Stimulated activated CD4-positive, alpha-beta T cell treated with anti-CD3 and anti-CD28 coated beads, TNF-alpha, amount 100 ng/mL, for 4 hours (primary cell): ENCODE measurements at regions not wholly inside any gene's neighbourhood (a gene's known extent, or its start where the extent isn't known, plus 50 kb on each side); places are given as distances from the start of the nearest gene placed in this dataset.

Experiments
- DNase-seq, 3 experiments: peaks; one replicate each; pipeline ENCODE4 v3.0.0-alpha.2; 2020; ENCODE audit warnings: low read depth in 3 of 3

DNA sequence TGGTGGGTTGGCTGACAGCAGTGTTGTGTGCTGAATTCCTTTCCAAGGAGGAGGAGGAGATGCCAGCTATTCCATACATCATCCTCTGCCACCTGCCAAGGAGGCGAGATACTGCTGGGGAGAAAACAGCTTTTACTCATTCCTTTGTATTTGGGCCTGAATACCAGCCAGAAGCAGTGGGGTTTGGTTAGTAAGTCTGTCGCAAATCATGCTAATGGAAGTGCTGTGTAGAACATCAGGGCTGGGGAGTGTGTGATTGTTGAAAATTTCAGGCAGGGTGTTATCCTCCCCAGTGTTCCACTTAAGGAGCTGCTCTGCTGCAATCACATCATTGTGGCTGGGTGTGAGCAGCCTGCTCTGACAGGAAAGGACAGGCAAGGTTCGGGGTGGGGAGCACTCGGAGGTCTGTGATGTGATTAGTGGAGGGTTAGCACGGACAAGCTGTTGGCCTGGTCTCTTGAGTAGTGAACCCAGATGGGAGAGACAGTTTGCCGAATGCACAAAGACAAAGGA lies 128.2 kb upstream of the DLX2 start:
- no peak for DNase-seq

DNA sequence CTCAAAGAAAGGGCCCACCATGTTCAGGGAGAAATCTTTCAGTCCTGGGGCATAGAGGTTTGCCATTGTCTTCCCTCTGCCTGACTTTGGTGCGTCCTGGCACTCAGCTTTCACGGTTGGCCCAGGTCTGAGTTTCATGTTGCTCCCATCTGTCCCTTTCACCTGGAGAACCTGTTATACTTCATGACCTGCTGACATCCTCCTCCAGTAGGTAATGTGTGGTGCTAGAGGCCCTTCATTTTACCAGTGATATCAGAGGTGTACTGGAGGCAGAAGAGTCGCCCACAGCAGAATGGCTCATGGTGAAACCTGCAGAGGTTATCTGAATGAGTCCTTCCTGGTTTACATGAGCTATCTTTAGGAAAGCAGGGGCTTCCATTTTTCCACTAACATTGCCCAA lies 128.8 kb upstream of the DLX2 start:
- no peak for DNase-seq

DNA sequence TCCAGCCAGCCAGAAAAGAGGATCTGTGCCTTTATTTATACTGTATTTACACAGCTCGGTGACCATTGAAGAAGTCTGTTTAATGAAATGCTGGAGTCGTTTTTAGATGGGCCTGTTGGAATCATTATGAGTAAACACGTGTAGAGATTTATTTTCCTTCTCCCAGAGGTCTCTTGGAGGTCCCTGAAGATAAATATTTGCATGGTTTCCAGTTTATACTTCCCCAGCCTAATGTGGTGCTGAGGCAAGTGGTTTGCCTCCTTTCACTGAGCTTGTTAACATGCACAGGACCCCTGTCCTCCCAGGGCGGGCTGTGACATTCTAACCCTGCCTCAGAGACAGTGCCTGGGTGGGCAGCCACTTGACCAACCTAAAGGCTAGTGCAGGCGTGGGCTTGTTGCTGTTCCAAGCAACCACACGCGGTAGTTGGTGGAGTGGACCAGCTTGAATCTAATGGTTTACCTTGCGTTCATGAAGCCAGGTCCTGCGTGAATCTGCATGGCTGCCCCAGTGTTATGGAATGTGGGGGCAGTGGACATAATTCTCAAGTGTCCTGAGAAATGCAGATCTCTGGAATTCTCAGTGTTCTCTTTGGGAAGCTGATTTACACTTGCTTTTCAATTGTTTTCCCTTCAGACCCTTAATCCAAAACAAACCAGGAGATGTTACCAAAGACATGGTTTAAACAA lies 130.2 kb upstream of the DLX2 start:
- no peak for DNase-seq

DNA sequence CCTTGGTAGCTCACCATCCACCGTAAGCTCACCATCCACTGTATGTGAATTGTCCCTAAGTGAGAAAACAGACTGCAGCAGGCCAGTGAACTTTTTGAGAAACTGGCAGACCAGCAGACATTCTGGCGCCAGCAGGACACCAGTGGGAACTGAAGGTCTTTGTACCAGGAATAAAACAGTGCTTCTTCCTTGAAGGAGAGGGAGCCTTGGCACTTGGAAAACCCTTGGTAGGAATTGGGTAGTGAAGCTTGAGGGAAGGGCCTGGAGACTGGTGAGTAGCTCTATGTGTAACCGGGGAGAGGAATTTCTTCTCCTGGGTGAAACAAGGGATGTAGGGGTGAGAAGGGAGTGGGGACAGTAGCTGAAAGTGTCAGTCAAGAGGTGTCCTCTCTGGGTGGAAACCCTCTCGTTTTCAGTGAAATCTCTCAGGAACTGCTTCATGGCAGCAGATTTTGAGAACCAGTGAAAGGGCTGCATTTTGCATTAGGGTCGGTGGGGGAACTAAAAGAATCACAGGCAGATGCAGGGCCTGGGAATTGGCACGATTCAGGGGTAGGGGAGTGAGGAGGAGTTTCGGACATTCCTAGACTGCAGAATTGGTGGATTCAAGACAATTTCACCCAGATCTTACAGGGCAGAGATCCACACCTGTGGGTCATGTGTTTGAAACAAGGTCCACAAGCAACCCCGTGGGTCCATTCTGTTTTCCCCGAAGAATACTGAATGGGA lies 131.5 kb upstream of the DLX2 start:
- DNase-seq = no peak

DNA sequence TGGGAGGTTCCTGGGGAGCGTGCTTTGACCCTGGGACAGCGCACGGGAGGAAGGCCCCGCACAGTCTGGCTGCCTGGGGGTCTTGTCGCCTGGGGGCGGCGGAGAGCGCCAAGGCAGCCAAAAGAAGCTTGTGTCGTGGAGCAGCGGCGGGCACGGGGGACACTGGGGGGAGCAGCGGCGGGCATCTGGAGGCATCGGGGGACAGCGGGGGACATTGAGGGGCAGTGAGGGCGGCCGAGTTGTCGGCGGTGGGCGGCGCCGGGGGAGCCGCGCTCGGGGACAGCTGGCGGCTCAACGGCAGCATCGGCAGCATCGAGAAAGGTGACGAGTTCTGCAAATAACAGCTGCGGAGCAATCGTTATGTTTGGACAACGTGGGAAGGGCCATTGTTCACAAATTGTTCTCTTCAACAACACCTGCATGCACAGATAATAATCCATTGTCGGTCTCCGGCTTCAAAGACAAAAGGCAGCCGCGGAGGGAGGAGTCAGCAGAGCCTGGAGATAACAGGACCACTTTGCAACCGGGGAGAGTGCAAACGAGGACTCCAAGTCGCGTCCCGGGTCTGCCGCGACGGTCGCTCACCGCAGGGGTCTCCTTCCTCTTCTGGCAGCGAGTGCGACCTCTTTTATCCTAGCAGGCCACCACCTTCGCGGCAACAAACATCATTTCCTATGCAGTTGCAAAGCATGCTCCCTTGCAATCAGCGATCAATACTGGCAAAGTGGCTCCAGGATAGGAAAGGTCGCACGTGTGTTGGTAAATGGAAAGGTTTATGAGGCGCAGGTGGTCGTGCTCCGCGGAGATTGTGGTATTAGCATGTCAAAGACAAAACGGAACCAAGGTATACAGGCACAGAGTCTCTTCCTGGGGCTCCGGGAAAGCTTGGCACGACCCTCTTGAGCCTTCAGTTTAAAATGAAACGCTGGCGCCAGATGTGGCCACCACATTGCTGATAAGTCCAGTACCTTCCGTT lies 132.3 kb upstream of the DLX2 start:
- no peak for DNase-seq

DNA sequence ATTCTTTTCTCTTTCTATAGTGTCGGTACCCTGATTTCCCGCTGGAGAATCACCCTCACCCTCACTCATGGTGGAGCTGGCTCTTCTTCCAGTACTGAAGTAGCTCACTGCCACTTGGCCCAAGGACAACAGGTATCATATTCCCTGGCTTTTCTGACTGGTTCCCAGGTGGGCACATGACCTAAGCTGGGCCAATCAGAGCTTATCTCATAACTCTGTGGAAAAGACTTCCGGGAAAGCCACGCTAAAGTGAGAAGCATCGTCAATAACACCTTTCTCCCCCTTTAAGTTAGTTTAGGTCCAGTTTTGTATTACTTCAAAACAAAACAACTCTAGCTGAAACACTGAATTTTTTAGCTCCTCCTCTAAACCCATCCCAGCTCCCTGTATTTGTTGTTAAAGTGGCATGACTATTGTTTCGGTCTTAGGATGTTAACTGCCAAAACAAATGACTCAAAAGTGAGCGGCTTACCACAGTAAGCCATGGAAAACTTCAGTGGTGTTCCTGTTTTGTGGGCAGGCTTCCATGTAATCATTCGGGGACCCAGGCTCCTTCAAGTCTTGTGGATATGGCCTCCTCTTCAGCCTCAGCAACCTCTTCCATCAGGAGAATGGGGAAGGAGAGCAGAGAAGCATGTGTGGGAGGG lies 137.4 kb upstream of the DLX2 start:
- DNase-seq = no peak

DNA sequence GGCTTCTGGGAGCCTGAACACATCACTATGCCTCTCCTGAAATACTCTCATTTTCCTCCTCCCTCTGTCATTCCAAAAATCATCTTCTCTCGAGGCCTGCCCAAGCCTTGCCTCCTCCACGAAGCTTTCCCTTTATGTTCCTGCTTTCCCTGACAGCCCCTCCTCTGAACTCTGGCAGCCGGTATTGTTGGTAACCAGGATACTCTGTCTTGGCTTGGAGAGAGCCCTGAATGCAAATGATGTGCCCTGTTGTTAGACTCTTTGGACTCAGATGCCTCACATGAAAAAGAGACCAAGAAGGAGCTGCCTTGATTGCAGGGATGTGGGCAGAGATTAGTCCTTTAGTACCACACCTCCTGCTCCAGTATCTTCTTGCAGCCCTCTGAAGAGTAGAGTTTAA lies 138.5 kb upstream of the DLX2 start:
- no peak for DNase-seq

DNA sequence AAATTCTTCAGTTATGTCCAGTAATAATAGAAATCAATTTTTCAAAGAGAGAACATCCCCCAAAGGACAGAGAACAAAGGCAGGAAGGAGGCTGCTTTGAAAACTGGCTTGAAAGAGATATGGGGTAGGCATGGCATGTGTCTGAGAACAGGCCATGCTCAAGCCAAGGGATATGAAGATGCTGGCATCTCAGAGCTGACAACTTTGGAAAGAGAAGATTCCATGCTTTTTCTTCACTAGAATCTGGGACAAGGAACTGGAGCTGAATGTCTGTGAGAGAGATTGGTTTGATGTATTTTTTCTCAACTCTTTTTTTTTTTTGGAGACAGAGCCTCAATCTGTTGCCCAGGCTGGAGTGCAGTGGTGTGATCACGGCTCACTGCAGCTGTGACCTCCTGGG lies 139.8 kb upstream of the DLX2 start:
- DNase-seq = no peak

DNA sequence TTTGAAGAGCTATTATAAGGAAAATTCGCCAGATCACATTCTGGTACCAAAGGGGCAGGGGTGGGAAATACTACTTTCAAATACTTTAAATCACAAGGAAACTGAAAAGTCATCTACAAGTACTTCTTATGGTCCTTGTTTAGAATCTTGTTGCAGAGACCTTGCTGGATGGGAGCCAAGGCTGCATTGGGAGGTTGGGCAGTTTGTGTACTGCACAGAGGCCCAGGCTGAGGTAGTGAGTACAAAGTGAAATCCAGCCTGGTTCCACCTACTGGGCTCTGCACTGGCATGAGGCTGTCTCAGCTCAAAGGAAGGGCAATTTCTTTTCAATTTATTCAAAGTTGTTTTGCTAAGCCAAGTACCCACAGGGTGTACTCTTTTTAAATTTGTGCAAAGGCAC lies 140.3 kb upstream of the DLX2 start:
- no peak for DNase-seq

DNA sequence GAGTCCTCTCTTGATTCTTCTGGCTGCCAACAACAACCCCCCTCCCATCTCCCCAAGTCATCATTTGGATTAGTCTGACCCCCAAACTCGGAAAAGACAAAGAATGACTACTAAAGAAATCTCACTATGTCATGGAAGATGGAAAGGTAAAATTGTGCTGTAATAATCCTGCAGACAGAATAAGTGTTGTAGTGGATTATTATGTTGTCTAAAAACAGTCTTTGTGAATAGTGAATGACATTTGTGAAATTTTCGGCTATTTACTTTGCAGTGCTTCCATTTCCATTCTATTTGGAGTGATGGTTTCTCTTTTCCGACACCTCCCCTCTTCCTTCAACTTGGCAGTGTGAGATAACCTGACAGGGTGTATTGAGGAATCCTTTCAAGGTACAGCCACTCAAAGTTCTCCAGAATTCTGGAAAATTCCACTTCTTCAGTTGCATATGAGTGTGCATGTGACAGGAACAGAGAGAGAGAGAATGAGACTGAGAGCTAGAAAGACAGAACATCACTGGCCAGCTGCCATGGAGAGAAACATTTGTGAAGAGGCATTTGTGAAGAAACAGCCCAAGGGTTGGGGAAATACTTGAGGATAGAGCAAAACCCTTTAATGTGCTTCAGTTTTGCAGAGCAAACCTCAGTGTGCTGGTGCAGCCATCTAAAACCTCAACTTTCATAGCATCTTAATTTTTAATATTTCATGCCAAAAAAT lies 141.9 kb upstream of the DLX2 start:
- DNase-seq = no peak

DNA sequence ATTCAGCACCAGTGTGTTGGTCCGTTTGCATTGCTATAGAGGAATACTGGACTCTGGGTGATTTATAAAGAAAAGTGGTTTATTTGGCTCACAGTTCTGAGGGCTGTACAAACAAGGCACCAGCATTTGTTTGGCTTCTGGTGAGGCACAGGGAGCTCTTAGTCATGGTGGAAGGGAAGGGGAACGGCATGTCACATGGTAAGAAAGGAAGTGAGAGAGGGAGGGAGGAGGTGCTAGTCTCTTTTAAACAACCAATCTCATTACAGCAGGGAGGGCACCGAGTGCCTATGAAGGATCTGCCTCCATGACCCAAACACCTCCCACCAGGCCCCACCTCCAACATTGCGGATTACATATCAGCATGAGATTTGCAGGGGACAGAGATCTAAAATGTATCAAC lies 143.9 kb upstream of the DLX2 start:
- DNase-seq = no peak

DNA sequence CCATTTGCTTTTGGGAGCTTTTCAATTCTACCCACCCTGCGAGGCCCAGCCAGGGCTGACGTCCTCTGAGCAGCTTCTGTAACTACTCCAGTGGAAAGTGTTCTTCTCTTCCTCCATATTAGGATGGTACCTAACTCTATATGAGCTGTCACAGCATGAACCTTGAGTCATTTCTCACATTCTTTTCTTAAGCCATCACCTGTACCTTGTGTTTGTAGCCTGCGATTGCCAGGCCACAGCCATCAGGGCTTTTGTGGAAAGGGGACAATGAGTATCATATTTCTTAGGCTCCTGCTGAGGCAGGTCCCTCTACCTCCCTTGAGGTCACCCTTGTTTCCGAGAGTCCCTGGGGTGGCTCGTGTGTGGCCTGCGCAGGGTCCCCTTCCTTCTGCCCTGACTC lies 144.5 kb upstream of the DLX2 start:
- no peak for DNase-seq

DNA sequence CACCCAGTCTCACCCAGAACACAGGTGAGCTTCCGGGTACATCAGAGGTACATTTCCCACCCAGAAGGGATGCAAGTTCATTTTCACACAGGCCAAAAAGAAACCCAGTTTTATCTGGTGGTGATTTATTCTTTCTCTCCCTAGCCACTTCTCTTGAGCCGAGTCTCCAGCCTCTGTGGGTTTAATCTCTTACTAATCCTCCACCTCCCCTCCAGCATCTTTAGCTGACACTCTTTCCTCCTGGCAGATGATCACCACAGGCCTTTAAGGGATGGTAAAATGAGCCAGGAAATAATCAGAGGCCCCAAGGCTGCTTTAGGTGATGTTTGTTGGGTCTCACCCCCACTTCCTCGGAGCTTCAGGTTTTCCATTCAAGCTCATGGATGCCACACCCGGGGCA lies 145.7 kb upstream of the DLX2 start:
- DNase-seq = no peak

DNA sequence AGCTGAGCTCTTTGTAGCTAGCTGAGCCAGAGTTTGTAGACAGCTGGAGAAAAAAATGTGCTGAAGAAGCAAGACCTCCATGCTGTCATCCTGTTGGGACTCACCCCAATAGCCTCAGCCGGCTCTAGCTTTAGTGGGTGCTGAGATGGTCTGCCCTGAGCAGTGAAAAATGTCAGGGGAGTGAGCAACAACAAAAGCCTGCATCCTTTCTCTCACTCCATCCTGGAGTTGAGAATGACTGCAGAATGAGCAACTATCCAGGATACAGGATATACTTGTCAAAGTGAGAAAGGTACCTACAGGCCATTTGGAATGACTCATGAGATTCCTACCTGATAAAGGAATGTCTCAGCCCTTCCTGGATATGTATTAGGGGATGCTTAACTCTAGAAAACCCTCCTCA lies 146.1 kb upstream of the DLX2 start:
- DNase-seq = no peak

DNA sequence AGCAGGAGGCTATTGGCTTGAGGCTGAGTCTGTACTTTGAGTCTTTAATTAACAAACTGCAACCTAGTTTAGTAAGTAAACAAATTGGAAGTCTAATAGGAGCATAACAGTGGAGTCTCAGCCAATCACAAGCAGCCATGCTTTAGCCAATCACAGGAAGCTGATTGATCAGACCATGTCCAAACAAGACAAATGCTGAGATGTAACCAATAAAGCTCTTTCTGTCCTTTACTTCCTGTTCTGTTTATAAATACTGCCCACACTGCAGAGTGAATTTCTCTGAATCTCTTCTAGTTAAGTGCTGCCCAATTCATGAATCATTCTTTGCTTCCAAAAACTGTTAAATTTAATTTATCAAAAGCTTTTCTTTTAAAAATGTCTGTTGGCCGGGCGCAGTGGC lies 146.6 kb upstream of the DLX2 start:
- no peak for DNase-seq

DNA sequence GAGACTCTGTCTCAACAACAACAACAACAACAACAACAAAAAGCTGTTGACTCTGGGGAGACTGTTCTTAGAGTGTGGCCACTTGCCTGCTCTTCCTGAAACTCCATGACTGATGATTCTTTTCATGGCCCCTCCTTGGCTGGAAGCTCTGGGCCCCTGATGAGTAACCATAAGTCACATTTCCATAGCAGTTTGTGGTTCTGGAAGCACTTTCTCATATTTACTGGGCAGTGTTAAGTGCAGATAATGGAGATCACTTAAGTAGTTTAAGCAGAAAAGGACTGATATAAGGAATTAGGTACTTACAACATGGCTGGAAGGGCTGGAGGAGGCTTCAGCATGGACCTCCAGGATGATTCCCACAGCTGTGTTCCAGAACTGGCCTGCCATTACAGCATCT lies 147.3 kb upstream of the DLX2 start:
- no peak for DNase-seq

DNA sequence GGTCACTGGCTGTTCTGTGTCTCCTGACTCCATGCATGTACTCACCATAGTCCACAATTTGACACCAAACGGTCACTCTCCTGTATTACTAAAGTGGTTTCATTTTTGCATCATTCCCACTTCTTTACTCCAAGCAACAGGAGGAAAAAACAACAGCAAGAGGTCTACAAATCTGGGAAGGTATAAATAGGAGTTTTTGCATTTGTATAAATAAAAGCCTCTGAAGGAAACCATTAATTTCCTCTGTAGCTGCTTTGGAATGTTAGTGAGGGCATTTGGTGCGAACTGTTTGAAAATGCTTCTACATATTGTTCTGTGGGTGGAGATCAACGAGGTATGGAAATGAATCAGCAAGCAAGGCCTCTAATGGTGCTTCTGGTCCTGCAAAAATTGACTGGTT lies 148.5 kb upstream of the DLX2 start:
- DNase-seq = no peak

DNA sequence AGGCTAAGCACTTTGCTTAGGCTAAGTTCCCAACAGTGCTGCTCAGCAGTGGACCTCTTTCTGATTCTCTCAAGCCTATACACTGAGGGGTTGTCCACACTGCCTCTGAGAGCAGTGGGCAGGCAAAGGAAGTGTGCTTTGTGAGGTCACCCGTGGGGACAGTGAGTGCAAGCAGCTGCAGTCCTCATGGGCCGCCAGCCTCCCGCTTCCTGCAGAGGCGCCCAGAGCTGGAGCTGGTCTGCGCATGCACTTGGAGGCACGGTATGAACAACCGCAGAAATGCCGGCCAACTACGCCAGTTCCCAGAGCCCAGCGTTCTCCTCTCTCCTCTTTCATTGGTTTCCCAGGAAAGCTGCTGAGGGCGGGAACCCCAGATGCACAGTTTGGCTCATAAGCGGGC lies 149.5 kb upstream of the DLX2 start:
- no peak for DNase-seq

DNA sequence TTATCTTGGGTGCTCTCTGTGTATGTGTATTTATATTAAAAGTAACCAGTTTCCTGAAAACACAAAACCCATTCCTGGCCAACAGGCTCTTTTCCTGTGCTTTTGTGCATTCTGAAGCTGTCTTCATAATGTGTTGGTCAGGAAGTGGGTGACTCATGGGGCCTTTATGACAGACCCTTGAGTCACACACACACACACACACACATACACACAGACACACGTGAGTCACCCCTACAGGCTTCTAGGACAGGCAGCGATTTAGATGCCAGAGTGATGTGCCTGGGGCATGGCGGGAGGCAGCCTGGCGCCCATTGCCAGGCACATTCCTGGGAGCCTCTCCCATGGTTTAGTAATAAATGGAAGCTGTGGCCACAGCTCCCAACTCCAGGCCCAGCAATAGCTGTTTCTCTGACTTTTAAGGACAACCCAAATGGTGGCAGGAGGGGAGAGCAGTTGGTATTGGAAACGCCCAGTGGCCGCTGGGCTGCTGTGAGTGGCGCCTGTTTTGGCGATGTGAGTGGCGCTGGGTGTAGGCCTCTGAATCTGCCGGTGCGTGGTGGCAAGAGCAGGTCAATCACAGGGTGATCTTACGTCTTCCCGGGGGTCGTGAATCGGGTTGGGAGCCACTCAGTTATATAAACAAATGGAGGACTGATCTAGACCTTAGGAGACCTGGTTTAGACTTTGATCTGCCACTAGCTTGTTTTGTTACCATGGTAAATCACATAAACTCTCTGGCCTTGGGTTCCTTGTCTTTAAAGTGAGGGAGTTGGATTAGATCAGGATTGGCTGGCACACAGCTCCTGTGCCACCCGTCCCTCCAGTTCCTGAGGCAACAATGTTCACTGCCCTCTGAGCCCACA lies 150.7 kb upstream of the DLX2 start:
- peak; percentile 19 to 49 (median 26) for DNase-seq

DNA sequence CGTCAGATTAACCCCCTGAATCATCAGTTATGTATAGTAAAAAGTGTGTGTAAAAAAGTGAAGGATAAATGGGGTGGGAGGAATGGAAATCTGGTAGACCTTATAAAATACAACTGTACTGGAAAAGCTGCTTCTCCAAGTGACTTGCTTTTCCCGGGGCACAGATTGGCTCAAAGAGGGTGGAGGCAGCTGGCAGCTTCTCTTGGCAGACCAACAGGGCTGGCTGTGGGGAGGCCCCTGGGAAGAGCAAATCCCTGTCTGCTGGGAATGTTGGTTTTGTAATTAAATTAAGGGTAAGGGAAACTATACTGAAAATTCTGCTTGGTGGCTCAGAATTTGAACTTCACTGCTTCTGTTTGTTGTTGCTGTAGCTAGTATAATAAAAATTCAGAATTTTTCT lies 154.2 kb upstream of the DLX2 start:
- DNase-seq = no peak
